GM19324 (cell line): ENCODE measurements at regions not wholly inside any gene's neighbourhood (a gene's known extent, or its start where the extent isn't known, plus 50 kb on each side); places are given as distances from the start of the nearest gene placed in this dataset.

Source experiments
- ATAC-seq: cut with Tn5 transposase; IDR thresholded peaks from one replicate; pipeline ENCODE4 v1.9.1; 2021; ENCODE audit warnings: mild to moderate bottlenecking, moderate library complexity; ENCODE audit not compliant: unreplicated experiment, low FRiP score

DNA sequence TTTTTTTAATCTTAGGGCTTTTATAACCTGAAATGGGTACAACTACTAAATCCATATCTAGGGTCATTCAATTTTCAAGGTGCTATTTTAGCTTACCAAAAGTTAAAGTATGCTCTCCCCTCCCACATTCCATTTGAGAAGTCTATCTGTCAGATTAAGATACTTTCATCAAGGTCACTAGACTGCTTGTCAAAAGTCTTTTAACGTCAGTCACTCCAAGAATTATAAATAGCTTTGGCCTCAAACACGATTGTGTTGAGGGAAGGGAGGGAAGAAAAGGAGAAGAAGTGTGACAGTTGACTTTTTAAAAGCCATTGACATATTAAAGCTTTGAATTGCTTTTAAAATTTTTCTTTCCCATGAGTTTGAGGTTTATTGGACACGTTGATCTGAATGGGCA is 175.8 kb downstream of the PTGER3 start:
- ATAC-seq: no peak

DNA sequence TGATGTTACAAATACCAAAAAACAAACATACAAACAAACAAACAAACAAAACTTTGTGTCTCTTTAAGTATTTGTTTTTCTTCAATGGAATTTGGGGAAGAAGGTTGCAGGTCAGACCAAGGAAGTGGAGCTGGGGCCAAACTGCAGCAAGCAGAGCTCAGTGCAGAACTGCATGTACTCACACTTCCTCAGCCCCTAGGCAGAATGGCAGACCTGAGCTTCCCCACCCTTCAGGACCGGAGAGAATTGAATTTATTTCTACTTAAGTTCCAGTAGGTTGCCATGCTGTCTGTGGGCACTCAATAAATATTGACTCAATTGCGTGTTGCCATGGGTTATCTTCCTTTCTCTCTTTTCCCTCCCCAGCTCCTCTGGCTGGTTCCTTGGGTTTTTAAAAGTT is 173.6 kb downstream of the PTGER3 start:
- no peak for ATAC-seq

DNA sequence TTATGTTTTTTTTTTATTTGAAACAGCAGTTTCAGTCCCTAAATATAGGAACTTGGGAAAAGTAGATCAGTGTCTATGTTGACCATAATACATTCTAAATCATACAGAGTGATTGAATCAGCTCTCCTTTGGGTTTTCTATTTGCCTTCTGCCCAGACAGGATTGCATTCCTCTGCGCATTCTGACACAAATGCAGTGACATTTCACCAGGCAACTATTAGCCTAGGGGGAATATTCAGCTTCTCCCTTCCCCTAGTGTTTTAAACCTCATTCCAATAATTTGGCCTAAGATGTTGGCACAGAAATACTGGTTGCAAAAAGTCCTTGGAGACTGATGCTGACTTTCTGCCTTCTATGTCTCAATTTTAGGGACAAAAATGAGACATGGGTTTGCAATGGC is 172.8 kb downstream of the PTGER3 start:
- no peak for ATAC-seq

DNA sequence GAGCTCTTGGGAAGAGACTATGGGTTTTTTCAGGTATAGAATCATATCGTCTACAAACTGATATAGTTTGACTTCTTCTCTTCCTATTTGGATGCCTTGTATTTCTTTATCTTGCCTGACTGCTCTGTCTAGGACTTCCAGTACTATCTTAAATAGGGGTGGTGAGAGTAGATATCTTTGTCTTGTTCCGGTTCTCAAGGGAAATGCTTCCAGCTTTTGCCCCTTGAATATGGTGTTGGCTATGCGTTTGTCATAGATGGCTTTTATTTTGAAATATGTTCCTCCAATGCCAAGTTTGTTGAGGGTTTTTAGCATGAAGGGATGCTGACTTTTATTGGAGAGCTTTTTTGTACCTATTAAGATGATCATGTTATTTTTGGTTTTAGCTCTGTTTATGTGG is 170.3 kb downstream of the PTGER3 start:
- ATAC-seq: no peak

DNA sequence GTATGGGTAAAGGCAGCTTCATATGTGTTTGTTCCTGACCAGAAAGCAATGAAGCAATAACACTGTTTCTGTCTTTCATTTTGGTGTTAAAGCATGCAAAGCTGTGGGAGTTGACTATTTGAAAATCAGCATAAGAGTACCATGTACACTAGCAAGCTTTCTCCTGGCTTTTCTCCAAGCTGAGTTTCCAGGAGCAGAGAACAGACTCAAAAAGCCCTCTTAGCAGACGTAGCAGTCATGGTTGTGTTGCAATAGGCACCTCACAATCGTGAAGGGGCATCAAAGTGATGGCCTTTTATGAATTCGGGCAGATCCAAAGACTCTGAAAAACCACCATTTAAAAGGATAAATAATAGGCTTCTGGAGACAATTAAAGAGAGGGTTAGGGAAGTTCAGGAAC is 159.7 kb downstream of the PTGER3 start:
- no peak for ATAC-seq

DNA sequence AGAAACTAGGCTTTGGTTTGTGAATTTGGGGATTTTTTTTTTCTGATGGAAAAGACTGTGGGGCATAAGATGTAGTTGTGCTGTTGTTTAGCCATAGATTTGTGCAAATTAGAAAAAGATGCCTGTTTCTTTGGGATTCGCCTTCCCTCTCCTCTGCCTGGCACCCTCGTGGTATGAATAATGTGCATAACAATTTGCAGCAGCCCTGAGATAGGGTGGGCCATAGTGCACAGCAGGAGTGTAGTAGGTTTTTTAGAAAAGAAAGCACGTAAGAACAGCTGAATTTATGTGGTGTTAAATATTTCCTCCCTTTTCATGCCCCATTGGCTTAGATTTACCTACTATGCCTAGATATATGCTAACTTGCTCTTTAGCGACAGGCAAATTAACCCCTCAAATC is 158.9 kb downstream of the PTGER3 start:
- ATAC-seq: no peak

DNA sequence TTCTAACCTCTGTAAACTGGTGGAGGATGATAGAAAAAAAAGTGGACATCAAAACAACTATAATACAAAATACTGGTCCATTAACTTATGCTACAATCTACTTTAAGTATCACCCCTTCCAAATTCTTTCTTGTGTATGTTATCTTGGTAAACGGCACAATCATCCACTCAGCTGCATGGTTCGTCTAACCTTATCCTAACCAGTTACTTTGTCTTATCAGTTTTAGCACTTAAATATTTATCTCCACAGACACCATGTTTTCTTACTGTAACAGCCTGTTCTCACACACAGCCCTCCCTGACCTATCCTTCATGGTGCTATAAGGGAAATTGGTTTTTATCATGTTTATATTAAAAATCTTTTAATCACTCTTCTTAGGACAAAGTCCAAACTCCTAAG is 157.2 kb downstream of the PTGER3 start:
- no peak for ATAC-seq

DNA sequence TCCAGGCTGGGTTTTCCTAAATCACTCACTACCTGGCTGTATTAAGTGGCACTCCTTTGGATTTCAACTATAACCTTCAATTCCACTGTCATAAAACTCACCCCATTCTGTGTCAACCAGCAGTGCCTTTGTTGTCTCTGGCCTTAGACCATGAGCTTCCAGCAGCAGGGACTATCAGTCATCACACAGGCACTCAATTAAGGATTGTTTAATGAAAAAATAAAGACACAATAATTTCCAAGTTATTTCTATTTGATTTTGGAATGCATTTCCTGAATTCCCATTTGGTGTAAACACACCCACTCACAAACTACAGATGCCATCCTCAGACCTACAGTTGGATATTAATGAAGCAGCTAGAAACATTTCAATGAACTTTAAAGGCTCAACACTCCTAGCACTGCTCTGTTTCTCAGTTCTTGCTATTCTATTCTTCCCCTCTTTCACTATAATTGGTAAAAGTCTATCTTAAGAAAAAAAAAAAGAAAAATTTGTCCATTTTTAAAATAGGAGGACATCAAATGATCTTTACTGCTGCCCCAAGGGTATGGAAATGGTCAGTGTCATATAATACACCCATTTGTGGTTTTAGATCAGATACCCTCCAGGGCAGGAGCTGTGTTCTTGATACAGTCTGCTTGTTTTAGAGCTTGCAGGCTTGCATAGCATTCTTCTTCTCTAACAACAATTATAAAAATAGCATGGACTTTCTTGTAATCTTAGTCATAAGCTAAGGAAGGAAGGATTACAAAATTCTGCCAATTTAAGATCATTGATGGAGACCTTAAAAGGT is 156.4 kb downstream of the PTGER3 start:
- ATAC-seq: no peak

DNA sequence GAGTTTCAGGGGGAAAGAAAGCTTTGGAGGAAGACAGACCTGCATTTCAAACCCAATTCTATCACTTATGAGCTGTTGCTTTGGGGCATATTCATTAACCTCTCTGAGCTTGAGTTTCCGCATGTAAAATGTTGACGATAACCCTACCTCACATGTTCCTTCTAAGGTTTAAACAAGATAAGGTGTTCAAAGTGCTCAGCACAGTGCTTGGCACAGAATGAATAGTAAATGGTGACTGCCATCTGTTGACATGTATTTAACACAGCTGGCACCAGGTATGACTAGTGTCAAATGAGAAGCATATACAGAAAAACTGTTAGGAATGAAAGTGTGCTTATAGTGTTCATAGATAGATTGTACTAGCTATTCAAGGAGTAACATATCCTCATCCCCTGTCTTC is 155.5 kb downstream of the PTGER3 start:
- no peak for ATAC-seq

DNA sequence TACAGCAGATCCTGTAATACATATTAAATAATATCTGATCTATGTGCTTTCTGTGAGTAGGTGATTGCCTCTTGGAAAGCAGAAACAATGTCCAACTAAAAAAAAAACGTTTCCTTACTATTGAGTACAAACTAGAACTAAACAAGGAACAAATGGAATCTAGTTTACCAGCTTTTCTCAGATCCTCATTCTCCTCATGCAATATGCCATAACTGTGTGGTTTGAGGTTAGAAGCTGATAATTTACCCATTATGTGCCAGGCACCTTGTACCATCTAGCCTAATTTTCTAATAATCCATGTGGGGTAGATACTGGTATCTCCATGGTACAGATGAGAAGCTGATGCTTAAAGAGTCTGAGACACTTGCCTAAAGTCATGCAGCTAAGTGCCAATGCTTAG is 154.7 kb downstream of the PTGER3 start:
- no peak for ATAC-seq

DNA sequence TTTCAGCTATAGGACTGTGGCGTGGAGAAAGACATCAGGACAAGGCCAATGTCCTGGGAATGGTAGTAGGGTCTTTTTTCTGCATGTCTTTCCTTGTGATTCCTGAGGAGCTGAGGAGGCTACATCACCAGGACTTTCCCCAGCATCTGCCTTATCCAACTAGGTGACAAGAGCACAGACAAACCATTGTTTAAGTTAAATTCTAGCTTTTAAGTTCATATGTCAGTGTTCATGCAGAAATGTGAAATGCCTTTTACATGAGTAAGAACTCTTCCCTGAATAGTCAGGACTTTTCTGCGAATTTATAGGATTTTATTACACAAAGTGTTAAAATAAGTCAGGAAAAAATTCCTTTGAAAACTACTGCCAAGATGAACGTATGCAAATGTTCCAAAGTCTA is 154.2 kb downstream of the PTGER3 start:
- no peak for ATAC-seq

DNA sequence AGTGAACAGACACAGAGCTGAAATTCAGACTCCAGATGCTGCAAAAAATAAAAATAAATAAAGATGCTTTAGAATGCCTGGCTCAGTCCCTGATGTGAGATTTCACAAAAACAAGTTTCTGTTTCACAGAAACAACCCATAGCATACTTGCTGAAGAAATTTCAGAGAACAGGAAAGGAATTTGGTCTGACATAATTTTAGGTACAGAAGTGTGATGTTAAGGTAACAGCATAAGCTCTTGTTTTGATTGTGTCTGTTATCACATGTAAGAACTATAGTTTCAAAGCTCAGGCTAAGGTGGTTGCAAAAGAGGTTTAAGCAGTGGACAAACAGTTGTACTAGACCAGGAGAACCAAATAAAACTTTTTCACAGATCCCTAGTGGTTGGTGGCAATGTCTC is 152.1 kb downstream of the PTGER3 start:
- ATAC-seq: no peak

DNA sequence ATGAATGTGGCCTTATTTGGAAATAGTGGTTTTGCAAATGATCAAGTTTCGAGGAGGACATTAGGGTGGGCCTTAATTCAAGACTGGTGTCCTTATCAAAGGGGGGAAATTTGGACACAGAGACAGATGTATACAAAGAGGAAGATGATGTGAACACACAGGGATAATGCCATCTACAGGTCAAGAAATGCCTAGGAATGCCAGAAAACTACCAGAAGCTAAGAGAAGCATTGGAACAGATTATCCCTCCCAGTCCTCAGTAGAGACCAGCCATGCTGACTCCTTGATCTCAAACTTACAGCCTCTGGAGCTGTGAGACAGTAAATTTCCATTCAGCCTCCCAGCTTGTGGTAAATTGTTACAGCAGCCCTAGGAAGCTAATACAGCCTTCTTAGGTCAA is 151.4 kb downstream of the PTGER3 start:
- no peak for ATAC-seq

DNA sequence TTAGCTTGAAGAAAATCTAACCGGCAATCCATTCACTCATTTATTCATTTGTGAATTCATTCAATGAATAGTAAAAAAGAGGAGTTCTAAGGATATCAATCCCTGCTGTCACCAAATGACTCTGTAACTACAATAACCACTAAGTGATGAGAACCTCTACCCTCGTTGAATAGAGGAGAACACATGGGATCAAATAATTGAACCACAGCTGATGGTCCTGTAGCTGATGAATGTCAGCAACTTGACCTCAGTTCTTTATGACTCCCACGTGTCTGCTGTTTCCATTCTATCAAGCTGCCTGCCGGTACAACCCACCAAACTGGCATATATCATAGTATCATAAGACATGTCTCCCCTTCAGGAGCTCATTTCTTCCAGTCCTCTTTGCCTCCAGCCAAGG is 150.3 kb downstream of the PTGER3 start:
- no peak for ATAC-seq

DNA sequence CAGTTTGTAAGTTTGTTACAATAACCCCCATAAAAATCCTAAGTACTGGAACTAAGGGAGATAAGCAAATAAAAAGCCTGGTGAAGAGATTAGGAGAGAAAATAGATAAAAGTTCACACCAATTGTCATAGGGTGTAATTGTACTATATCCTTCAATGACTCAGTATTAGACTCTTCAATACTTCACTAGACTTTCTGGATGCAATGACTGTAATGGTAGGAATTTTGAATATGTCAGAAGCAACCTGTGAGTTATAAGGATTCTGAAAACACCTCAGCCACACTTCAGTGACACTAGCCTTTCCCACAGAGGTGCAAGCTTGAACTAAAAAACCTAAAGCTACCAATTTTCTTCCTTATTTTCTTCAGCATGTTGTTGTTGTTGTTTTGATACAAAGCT is 147.9 kb downstream of the PTGER3 start:
- ATAC-seq: no peak

DNA sequence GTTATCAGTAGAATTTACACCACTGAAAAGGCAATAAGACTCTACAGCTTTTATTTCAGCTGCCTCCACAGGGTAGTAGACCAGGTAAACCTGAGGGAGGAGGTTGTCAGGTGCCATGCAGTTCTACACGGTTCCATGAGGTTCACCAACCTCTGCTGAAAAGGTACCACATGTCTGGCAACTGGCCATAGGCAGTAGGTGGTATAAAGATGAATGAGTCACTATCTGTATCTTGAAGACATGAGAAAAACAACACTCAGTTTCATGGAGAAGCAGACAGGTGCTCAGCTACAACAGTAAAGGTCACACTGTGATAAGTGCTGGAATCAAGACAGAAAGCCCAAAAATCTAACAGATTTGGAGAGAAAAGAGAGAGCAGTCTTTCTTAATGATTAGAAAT is 145.4 kb downstream of the PTGER3 start:
- no peak for ATAC-seq

DNA sequence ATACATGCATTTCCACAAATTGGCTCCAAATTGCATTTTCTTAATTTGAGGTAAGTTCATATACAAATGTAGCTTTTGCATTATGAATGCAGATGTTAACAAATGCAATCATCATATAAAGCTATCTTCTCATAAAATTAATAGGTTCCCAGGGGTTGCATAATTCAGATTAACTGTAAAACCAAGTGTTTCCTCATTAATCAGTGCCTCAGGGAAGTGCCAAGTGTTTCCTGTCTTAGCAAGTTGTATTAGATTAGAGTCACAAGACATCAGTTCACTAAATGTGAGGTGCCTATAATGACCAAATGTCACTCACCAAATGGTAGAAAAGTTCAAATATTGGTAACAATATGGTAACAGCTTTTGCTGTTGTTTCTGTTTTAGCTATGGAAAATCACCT is 140.8 kb downstream of the PTGER3 start:
- ATAC-seq: no peak

DNA sequence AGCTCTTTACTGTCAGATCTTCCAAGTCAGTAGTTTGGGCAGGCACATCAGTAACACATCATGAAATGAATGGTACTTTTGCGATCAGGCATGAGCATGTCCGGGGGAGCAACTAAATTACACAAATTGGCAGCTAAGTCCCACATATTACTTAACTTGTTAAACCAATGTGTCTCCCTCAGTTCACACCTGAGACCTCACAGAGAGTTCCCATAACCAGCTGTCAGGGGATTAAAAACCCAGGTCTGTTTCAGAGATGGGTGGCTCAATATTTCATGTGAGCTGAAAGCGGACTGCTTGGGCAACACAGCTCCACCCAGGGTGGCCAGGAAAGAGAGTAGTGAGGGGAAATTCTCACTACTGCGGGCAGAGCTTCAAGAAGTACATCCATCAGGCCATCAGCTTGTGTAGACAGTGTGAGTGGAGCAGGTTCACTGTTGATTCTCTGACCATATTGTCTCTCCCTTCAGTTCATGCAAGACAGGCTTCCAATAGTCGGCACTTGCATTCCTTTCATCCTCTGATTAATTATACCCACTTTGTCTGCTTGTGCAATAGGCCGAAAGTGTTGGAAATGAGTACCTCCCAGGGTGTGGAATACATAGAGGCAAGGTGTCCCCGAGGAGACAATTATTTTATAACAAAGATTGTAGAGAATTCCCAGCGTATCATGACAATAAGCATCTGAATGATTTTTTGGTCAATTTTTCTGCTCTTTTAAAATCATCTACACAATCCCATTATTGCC is 139.9 kb downstream of the PTGER3 start:
- no peak for ATAC-seq

DNA sequence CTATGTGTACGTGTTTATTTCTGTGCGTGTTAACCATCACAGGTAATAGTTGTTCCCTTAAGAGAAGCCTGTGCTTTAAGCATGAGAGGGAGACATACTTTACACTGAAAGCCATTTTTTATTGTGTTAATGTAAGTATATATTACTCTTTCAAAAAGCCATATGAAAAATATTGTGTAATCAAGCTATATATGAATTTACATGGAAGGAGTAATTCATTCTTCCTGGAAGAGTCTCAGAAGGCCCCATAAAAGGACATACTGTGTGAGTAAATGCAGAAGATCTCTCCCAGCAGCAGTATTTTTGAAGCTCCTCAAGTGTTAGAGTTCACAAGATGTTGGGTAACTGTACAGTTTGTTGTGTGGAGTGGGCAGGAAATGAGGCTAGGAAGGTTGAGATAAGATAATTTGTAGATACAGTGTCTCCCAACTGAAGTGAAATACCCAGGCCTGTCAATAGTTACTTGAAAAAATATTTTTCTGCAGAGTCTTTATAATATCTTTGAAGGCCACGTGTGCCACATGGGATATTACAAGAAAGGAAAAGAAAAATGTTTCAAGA is 138.3 kb downstream of the PTGER3 start:
- ATAC-seq: no peak

DNA sequence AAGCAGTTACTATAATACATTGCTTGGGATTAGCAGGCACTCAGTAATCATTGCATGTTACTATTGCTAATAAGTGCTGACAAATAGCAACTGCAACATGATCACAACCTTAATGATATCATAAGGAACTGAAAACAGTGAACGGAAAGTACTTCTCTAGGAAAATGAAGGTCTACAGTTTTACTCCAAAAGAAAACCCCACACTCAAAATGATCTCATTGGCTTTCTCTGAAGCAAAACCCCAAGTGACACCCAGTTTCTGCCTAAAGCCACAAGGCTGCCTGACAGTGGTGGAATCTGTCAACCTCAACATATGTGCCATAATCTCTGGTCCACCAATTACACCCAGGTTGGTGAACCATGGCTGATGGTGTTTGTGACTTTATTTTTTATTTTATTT is 137.6 kb downstream of the PTGER3 start:
- ATAC-seq: no peak

DNA sequence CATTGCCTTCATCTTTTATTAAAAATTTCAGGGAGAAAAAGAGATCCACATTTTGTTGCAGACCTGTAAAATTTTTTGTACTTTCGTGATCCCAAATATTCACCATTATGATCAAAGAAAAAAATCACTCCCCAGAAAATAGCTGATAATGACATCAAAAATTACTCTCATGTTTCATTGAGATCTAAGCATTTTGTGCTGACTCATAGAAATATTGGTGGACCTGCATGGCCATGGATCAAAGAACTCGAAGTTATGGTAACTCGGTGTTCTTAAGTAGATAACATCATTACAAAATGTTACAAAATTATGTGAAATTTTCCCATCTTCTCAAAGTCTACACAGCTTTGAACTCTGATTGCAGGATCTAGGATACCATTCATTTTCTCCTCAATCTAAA is 135.8 kb downstream of the PTGER3 start:
- no peak for ATAC-seq

DNA sequence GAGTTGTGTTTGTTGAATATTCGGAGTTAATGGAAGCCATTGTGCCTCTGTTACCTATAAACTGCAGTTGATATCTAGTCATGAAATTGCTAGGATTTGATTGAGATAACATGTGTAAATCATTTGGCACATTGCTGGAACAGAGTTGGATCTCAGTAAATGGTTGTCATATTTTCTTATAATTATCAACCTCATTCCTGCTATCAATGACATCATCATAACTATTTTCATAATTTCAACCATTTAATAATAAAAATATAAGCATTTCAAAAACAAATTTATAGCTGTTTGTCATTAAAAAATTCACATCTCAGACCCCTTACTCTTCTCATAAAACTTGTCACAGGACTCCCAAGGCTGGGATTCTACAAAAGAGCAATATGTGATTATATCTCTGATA is 133.4 kb downstream of the PTGER3 start:
- ATAC-seq: no peak
